ENCODE measurements at regions not wholly inside any gene's neighbourhood (a gene's known extent, or its start where the extent isn't known, plus 50 kb on each side); places are given as distances from the start of the nearest gene placed in this dataset.

- no peaks in the 10 kb centered on the region for H3K9me3 ChIP-seq
- no peaks in the 10 kb centered on the region for H3K4me1 ChIP-seq
- H3K27me3 ChIP-seq = no peaks in the 10 kb centered on the region
- H3K4me3 ChIP-seq = no peak overlapping the region
- H3K36me3 ChIP-seq = no peaks in the 10 kb centered on the region
- ATAC-seq = no peak
- DNase-seq = no peak
- intact Hi-C loops (cut with DNase I) = no loop called here
- no peak for TF ChIP-seq CTCF (IDR thresholded peaks at IDR 0.05)
- H3K27ac ChIP-seq = no peak overlapping the region
These were observed 323.9 kb upstream of the IGF1R start for GRCh38 chr15:98324341-98324970.

- no peak for TF ChIP-seq CTCF (IDR thresholded peaks at IDR 0.05)
- intact Hi-C loops (cut with DNase I) = no loop called here
- Histone ChIP-seq H3K27ac (no peak overlapping the region), H3K27me3 (no peaks in the 10 kb centered on the region), H3K4me1 (no peaks in the 10 kb centered on the region), H3K36me3 (no peaks in the 10 kb centered on the region), H3K4me3 (no peak overlapping the region), H3K9me3 (no peaks in the 10 kb centered on the region)
- no peak for DNase-seq
- ATAC-seq = no peak
These were observed 321.5 kb upstream of the IGF1R start for GRCh38 chr15:98326804-98327203.

- H3K4me1 ChIP-seq = no peaks in the 10 kb centered on the region
- no peak for TF ChIP-seq CTCF (IDR thresholded peaks at IDR 0.05)
- no peak overlapping the region for H3K27ac ChIP-seq
- no peak overlapping the region for H3K4me3 ChIP-seq
- no peak for ATAC-seq
- no peaks in the 10 kb centered on the region for H3K9me3 ChIP-seq
- H3K27me3 ChIP-seq = no peaks in the 10 kb centered on the region
- intact Hi-C loops (cut with DNase I) = no loop called here
- DNase-seq = no peak
- H3K36me3 ChIP-seq = no peaks in the 10 kb centered on the region
These were observed 318.1 kb upstream of the IGF1R start for GRCh38 chr15:98330258-98330657.

GRCh38 chr15:98330692-98331435 lies 317.5 kb upstream of the IGF1R start:
- Histone ChIP-seq H3K27me3 (no peaks in the 10 kb centered on the region), H3K9me3 (no peaks in the 10 kb centered on the region), H3K27ac (no peak overlapping the region), H3K4me1 (no peaks in the 10 kb centered on the region), H3K36me3 (no peaks in the 10 kb centered on the region), H3K4me3 (no peak overlapping the region)
- DNase-seq = no peak
- no peak for TF ChIP-seq CTCF (IDR thresholded peaks at IDR 0.05)
- ATAC-seq = no peak
- intact Hi-C loops (cut with DNase I) = no loop called here

- ATAC-seq = no peak
- Histone ChIP-seq H3K27me3 (no peaks in the 10 kb centered on the region), H3K4me1 (no peaks in the 10 kb centered on the region), H3K27ac (no peak overlapping the region), H3K9me3 (no peaks in the 10 kb centered on the region), H3K4me3 (no peak overlapping the region), H3K36me3 (no peaks in the 10 kb centered on the region)
- no peak for TF ChIP-seq CTCF (IDR thresholded peaks at IDR 0.05)
- DNase-seq = no peak
- intact Hi-C loops (cut with DNase I) = no loop called here
These were observed 316.7 kb upstream of the IGF1R start for GRCh38 chr15:98331676-98332075.
